Fibroblast of skin of scalp (primary cell): ENCODE measurements at regions not wholly inside any gene's neighbourhood (a gene's known extent, or its start where the extent isn't known, plus 50 kb on each side); places are given as distances from the start of the nearest gene placed in this dataset.
"Not testable (repeated sequence)": the region's sequence is repeated elsewhere in the genome, so short reads cannot be mapped to it uniquely, and the experiment has no call there.

Experiments used
- DNase-seq: peaks from one replicate; pipeline ENCODE4 v3.0.0-alpha.2; 2013

DNA sequence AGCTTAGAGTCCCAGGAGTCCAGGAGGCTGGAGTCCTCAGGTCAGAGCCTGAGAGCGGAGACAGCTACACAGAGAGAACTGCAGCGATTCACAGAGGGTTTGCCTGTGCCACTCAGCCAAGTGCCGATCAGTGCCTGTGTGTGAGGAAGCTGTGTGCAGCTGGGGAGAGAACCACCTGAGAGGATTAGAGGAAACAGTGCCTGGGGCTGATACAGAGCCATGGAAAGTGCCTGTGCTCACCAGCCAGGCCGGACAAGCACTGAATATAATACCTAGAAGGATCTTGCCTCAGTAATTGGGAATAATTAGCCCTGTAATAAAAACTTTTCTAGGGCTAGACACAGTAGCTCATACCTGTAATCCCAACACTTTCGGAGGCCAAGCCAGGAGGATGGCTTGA, 134.7 kb downstream of the ARHGAP11B start:
- not testable (repeated sequence) for DNase-seq

DNA sequence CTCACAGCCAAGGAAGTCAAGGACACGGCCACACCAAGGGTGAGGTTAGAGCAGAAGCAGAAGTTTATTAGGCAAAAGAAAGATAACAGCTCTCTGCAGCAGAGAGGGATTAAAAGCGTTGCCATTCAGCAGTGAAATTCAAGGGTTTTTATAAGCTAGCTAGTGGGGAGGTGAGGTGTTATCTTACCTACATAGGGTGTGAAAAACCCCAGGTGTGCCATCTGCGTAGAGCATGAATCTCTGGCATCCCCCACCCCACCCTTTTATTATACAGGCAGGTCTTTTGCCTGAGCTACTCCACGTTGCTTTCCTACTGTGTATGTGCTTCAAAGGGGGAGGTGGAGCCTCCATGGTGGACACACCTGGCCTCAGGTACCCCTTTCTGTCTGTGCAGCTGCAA, 135.4 kb downstream of the ARHGAP11B start:
- DNase-seq: not testable (repeated sequence)

DNA sequence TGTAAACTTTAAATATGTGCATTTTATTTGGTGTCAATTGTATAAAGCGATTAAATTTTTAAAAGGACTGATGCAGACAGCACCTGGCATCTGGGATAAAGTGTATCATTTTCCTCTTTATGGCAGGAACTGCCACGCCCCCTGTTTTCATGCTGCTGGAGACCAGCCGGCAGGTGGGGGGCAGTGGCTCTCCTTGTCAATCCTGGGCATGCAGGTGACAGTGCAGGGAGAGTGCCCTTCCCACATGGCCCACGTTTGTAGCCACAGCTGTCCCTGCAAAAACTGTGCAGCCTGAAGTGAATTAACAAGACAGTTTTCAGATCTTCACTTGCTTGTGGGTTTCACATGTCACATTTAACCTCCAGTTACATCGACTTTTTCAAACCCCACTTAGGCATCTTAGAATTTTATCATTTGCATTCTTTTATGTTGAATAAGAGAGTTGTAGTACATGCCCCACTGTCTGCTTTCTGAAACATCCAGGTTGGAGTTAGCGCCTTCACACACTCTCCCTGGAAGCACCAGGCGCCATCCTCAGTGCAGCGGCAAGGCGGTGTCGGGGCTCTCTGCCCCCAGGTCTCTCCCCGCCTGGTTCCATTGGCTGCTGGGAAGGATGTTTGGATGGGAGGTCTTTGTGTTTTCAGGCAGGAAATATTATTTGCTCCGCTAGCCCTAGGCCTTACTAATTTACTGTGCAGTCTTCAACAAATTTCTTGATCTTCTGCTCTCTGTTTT, 134.2 kb upstream of the FAN1 start:
- DNase-seq: peak; percentile 5

DNA sequence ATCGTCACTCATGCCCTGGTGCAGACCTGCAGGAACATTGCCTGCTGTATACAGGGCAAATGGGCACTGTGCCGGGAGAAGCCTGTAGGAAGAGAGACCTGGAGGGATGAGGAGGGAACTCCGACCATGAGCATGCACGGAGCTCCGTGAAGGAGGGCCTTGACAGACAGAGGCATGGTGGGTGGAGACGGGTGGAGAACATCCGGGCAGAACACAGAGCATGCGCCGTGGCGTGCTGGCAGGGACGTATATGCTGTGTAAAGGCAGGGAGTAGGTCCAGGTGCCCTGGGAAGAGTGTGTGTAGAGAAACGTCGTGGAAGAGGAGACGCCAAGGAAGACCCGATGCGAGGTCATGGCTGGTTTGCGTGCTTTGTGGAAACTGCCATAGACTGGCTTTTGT, 133.0 kb upstream of the FAN1 start:
- no peak for DNase-seq

DNA sequence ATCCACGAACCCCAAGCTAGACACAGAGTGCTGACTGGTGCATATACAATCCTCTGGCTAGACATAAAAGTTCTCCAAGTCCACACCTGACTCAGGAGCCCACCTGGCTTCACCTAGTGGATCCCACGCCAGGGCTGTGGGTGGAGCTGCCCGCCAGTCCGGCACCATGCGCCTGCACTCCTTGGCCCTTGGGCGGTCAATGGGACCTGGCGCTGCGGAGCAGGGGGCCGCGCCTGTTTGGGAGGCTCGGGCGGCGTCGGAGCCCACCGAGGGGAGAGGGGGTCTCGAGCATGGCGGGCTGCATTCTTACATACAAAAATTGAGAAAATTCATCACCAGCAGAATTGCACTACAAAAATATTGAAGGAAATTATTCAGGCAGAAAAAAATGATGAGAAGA, 120.7 kb upstream of the FAN1 start:
- DNase-seq: no peak

DNA sequence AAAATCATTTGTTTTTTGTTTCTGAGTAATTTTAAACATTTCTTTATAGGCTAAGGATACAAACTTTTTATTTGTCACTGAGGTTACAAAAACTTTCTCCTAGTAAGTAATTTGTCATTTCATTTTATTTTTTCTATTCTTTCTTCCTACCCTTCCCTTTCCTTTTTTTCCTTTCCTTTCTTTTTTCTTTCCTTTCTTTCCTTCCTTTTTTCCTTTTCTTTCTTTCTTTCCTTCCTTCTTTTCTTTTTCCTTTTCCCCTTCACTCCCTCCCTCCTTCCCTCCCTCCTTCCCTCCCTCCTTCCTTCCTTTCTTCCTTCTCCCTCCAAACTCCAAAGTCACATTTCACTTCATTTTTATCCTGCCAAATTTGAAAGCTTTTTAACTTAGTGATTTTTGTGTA, 115.1 kb upstream of the FAN1 start:
- DNase-seq: no peak

DNA sequence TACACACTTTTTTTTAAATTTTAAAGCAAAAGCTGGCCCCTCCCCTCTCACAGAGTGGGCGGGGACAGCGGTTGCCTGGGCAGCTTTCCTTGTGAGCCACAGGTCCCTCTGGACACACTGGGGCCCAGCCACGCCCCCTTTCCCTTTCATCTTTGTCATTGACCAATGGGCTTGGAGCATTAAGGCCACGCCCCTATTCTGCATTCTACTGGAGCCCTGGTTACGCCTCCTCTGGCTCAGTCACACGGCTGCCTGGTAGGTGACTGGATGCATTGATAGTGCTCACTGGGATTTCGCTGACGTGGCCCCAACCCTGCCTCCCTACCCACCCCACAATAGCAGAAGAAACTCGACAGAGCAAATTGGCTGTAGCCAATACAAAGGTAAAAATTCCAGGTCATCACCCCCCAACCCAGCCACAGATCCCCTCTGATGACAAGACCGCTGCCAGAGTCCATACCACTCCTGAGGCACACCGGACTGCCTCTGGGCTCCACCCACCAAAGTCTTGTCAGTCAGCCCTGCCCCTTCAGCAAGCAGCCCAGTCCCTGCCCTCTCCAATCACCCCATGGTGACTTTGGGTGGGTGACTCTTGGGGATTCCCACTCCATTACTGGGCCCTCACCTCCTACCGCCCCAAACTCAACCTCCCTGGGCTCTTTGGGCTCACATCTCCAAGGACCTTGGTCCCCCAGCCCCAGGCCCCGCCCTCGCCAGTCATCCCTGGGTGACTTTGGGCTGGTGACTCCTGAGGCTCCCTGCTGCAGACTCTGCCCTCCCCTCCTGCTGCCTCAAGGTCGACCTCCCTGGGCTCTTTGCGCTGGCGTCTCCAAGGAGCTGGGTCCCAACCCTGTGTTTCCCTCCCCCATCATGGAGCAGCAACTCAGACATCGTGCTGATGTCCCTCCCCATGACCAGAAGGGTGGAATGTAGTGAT, 112.2 kb upstream of the FAN1 start:
- no peak for DNase-seq

DNA sequence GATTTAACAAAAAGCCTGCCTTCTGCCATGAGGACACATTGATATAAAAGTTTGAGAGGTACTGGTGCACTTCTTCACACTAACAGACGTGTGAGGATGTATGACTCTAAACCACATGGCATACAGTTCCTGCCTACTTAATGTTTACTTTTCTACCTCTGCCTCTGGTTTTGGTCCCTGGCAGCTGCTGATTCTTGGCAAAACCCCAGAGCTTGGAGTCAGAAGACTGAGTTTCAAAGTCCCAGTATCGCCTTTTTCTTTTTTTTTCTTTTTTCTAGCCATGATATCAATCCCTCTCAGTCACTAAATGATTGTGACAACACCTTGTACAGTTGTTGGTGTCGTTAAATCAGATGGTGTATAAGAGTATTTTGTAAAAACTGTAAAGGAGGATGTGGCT, 110.9 kb upstream of the FAN1 start:
- not testable (repeated sequence) for DNase-seq

DNA sequence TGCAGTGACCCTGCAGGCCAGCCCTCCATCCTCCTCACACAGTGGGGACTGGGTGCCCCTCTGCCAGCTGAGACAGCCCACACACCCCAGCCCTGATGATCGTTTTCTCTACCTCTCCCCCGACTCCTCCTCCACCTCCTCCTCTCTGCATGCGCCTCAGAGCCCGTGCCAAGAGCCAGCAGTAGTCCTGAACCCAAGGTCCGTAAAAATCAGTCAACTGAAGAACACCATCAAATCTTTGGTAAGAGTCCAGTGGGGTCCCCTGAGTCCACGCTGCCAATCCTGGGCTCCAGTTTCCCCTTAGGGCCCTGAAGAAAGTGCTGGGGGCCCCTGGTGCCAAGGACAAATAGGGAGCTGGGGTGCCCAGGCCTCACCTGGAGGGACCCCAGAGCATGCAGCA, 109.3 kb upstream of the FAN1 start:
- DNase-seq: no peak

DNA sequence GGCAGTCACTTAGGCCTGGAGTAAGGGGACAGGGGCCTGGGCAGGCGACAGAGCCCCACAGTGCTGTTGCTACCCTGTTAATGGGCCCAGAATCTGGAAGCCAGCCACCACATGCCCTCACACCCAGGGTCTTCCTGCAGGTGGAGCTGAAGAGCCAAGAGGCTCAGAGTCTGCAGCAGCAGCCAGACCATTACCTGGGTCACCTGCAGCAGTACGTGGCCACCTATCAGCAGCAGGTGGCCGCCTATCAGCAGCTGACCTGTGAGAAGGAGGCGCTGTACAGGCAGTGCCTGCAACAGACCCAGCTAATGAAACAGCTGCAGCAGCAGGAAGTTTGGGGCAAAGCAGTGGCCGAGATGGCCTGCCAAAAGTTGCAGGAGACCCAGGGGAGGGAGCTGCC, 104.2 kb upstream of the FAN1 start:
- not testable (repeated sequence) for DNase-seq

DNA sequence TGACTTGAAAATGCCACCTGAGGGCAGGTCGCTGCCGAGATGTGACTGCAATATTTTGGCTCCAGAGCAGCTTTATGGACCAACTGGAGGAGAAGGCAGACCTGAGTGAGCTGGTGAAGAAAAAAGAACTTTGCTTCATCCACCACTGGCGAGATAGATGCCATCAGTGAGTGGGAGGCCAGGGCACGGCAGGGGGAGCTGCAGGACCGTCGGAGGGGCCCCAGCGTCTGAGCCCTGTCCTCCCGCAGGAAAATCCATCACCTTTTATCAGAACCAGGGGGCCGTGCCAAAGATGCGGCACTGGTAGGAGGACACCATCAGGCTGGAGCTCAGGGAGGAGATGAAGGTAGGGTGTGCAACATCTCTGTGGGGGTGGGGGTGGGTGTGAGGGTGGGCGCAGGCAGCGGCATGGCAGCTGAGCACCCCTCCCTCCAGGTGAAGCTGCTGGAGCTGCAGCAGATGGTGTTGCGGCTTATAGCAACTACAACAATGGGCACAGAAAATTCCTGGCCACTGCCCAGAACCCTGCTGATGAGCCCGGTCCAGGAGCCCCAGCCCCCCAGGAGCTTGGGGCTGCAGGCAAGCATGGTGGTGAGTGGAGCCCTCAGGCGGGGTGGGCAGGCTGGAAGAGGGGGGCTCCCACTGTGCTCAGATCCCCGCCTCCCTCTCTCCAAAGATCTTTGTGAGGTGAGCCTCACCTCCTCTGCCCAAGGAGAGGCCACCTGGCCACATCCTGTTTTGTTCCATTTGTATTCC, 102.4 kb upstream of the FAN1 start:
- not testable (repeated sequence) for DNase-seq

DNA sequence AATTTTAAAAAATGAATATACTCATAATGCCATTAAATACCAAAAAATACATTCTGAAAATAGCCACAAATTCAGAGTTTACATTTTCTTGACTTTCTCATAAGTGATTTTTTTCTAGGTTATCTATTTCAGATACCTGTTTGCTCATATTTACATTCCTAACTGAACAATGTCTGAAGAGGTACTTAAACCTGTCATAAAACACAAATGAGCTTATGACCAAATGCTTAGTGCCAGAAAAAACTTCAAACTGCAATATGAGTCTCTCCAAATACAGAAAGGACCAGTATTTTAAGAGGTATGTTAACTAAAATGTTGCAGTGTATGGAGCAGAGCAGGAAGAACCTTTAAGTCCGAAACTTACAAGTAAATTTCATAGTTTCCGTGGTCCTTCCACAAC, 101.7 kb upstream of the FAN1 start:
- not testable (repeated sequence) for DNase-seq

DNA sequence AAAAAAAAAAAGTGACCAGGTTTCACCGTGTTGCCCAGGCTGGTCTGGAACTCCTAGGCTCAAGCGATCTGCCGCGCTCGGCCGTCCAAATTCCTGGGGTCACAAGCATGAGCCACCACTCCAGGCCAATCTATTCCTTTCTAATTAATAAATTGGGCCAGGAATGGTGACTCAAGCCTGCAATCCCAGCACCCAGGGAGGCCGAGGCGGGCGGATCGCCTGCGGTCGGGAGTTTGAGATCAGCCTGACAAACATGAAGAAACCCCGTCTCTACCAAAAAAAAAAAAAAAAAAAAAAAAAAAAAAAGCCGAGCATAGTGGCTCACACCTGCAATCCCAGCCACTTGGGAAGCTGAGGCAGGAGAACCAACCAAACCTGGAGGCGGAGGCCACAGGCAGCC, 100.0 kb upstream of the FAN1 start:
- not testable (repeated sequence) for DNase-seq

DNA sequence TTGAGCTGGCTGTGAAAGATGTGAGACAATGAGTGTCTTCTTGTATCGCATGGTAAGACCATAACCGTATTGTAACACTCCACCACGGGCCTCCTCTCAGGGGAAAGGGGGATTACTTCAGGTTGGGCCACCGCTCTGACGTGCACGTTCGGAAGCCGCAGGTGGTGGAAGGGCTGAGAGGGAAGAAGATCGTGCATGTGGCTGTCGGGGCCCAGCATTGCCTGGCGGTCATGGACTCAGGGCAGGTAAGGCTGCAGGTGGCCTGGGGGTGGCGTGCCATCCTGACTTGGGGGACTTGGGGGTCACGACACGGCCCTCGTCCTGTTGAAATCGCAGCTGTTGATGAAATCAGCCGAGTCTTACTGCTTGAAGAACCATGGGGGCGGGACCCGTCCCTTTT, 87.3 kb upstream of the FAN1 start:
- no peak for DNase-seq

DNA sequence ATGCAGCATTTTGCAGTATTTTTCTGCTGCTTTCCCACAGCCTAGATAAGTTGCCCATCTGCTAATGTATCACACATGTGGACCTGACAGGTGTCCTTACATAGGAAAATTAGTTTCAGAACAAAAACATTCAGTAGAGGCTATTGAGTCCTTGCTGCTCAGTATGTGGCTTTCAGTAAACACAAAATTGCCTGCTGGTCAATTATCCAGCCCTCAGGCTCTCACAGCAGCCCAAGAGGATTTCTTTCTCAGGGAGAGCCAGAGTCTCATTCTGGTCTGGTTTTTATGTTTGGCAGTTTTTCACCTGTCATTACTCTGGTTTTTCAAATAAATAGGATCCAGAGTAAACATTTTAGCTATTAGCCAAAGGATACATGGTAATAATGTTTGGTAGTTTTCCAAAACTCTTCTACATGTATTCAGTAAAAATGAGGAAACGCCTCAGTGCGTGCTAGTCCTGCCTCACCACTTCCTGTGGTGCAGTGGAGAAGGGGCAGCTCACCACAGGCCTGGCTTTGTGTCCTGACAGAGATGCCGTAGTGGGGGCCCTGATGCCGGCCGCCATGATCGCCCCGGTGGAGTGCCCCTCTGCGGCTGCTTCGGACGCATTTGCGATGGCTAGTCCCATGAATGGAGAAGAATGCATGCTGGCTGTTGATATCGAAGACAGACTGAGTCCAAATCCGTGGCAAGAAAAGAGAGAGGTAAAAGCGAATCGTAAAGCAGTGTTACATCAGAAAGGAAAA, 80.5 kb upstream of the FAN1 start:
- DNase-seq: peak; percentile 33

DNA sequence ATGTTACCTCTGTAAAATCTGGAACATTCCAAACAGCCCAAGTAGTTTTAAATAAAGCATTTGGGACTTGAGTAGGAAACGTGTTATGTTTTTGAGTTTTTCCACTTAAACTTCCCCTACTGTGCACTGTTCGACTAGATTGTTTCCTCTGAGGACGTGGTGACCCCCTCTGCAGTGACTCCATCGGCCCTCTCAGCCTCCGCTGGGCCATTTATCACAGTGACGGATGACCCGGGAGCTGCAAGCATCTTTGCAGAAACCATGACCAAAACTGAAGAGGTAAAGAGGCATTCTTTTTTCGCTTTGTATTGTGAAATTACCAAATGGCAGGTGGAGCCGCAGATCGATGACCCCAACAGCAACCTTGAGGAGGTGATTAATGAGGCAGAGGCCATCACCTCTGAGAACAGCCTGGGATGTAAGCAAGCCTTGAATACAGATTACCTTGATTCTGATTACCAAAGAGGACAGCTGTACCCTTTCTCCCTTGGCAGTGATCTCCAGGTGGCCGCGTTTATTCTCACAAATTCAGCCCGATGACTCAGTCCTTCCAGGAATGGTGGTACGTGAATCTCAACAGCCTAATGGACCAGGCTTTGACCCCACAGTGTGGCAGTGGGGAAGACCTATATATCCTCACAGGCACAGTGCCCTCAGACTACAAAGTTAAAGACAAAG, 79.1 kb upstream of the FAN1 start:
- DNase-seq: no peak

DNA sequence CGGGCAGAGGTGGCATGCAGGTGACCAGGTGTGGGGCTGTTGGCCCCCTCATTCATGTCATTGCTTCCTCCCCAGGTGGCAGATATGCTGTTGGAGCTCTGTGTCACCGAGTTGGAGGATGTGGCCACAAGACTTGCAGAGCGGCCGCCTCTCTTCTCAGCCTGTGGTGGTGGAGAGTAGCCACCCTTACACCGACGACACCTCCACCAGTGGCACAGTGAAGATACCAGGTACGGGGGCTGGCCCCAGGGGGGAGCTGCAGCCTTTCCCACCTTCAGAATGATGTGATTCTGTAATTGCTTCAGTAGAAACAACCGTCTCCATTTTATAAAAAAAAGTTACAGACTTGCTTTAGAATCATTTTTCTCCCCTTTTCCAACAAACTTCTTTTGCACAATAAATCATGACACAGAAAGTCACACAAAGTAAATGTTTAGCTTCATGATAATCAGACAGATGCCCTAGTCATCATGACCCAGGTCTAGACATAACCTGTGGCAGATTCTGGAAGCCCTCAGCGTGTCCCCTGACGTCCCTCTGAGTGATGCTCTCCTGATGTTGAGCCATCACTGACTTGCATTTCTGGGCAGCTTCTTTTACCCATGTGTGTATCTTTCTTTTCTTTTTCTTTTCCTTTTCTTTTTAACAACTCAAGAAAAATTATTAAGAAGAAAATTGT, 76.0 kb upstream of the FAN1 start:
- DNase-seq: no peak

DNA sequence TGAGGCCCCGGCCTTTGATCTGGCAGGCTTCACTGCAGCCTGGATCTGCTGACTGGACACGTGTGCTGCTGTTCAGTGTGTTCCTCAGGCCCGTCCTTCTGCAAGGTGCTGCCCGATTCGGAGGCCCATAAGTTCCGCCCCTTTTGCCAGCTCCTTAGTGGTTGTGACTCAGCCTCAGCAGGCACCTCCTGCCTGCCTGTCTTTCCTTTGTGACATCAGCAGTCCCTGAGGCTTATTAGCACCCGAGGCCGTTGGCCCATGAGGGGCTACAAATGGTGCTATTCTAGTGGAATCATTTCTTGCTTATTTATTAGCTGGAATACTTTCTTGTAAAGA, 75.4 kb upstream of the FAN1 start:
- DNase-seq: peak; percentile 8

DNA sequence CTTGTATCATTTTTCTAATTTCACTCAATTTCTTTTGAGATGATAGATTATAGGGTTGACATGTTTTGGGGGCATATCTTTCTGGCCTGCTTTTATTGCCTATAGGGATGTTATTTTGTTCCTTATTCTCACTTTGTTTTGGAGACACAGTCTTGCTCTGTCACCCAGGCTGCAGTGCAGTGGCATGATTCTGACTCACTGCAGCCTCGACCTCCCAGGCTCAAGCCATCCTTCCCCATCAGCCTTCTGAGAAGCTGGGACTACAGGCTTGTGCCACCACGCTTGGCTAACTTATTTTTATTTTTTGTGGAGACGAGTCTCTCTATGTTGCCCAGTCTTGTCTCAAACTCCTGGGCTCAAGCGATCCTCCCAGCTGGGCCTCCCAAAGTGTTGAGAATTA, 72.8 kb upstream of the FAN1 start:
- DNase-seq: no peak

DNA sequence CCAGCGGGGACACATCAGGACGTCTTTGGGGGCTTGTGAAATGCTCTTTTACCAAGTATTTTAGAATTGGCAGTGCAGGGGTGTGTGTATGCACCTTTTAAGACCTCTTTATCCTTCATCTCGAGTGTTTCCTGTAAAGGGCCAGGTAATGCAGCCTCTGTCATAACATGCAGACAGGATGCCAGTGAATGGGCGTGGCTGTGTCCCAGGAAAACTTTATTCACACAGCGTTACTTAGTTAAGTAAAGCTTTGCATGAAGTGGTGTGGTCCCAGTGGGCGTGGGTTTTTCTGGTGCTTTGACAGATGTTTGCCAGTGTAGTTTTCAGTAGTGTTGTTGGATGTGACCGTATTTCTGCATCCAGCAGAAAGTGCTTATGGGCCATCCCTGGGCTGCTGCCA, 70.3 kb upstream of the FAN1 start:
- not testable (repeated sequence) for DNase-seq

DNA sequence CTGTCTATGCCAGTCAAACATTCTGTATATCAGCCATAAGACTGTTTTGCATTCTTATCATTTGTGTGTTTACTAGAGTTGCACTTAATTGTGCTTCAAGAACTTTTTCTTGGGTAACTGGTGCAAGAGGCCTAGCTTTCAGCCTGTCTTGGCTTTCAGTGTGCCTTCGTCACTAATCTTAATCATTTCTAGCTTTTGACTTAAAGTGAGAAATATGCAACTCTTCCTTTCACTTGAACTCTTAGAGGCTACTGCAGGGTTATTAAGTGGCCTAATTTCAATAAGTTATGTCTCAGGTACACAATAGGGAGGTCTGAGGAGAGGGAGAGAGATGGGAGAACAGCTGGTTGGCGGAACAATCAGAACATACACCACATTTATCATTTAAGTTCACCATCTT, 62.1 kb upstream of the FAN1 start:
- not testable (repeated sequence) for DNase-seq
